Stimulated activated CD4-positive, alpha-beta T cell treated with anti-CD3 and anti-CD28 coated beads, Interleukin-2, amount 100 ng/mL, for 4 hours (primary cell): ENCODE measurements at regions not wholly inside any gene's neighbourhood (a gene's known extent, or its start where the extent isn't known, plus 50 kb on each side); places are given as distances from the start of the nearest gene placed in this dataset.
"Not testable (repeated sequence)": the region's sequence is repeated elsewhere in the genome, so short reads cannot be mapped to it uniquely, and the experiment has no call there.

Experiments
- DNase-seq: peaks from one replicate; pipeline ENCODE4 v3.0.0-alpha.2; 2020; ENCODE audit warnings: low read depth

GRCh38 chr3:5692446-5692845 is 504.9 kb downstream of the EDEM1 start:
- no peak for DNase-seq

GRCh38 chr3:5694266-5694665 is 506.8 kb downstream of the EDEM1 start:
- no peak for DNase-seq

- DNase-seq: no peak
These were observed 511.3 kb downstream of the EDEM1 start for GRCh38 chr3:5698851-5699250.

GRCh38 chr3:5699313-5699712 is 511.8 kb downstream of the EDEM1 start:
- DNase-seq: no peak

- DNase-seq: no peak
These were observed 512.3 kb downstream of the EDEM1 start for GRCh38 chr3:5699811-5700210.

- not testable (repeated sequence) for DNase-seq
These were observed 513.5 kb downstream of the EDEM1 start for GRCh38 chr3:5701005-5701404.

- DNase-seq: no peak
These were observed 520.3 kb downstream of the EDEM1 start for GRCh38 chr3:5707794-5708193.

- no peak for DNase-seq
These were observed 522.2 kb downstream of the EDEM1 start for GRCh38 chr3:5709714-5710113.

GRCh38 chr3:5710718-5711117 is 523.2 kb downstream of the EDEM1 start:
- no peak for DNase-seq

GRCh38 chr3:5717254-5717653 is 529.7 kb downstream of the EDEM1 start:
- no peak for DNase-seq

GRCh38 chr3:5719668-5720067 is 532.2 kb downstream of the EDEM1 start:
- not testable (repeated sequence) for DNase-seq

- DNase-seq: no peak
These were observed 538.3 kb downstream of the EDEM1 start for GRCh38 chr3:5725801-5726200.

GRCh38 chr3:5726621-5727020 is 539.1 kb downstream of the EDEM1 start:
- DNase-seq: no peak

- no peak for DNase-seq
These were observed 540.4 kb downstream of the EDEM1 start for GRCh38 chr3:5727743-5728484.

- DNase-seq: no peak
These were observed 542.3 kb downstream of the EDEM1 start for GRCh38 chr3:5729852-5730251.

- DNase-seq: no peak
These were observed 543.6 kb downstream of the EDEM1 start for GRCh38 chr3:5731100-5731499.

- DNase-seq: no peak
These were observed 544.6 kb downstream of the EDEM1 start for GRCh38 chr3:5732081-5732480.

GRCh38 chr3:5733995-5734394 is 546.5 kb downstream of the EDEM1 start:
- no peak for DNase-seq

- no peak for DNase-seq
These were observed 548.4 kb downstream of the EDEM1 start for GRCh38 chr3:5735896-5736295.

- no peak for DNase-seq
These were observed 551.9 kb downstream of the EDEM1 start for GRCh38 chr3:5739299-5739935.

- DNase-seq: no peak
These were observed 552.4 kb downstream of the EDEM1 start for GRCh38 chr3:5739949-5740348.

GRCh38 chr3:5741017-5741416 is 553.5 kb downstream of the EDEM1 start:
- no peak for DNase-seq

- no peak for DNase-seq
These were observed 562.6 kb downstream of the EDEM1 start for GRCh38 chr3:5750091-5750490.
